Stomach (tissue), 4 donors: ENCODE measurements at regions not wholly inside any gene's neighbourhood (a gene's known extent, or its start where the extent isn't known, plus 50 kb on each side); places are given as distances from the start of the nearest gene placed in this dataset.

Experiments
- EP300 ChIP-seq: sonication (generic); formaldehyde crosslinking; IDR thresholded peaks from one replicate; pipeline ENCODE4 v1.6.1; 2017; ENCODE audit warnings: antibody characterized with exemption
- POLR2A ChIP-seq, 4 donors: fragments of 450-650 bp; IDR thresholded peaks; one replicate each; pipeline ENCODE4 v1.6.1; 2016; ENCODE audit warnings: antibody characterized with exemption in 4 of 4, control low read depth in 2 of 4, mild to moderate bottlenecking in 1 of 4, moderate library complexity in 1 of 4
- POLR2AphosphoS5 ChIP-seq, 3 donors: sonication (generic); formaldehyde crosslinking; IDR thresholded peaks; one replicate each; pipeline ENCODE4 v1.6.1; 2016; ENCODE audit warnings: antibody characterized with exemption in 3 of 3
- TF ChIP-seq, protein P1 (sequence below), 7 experiments: fragments of 450-650 bp in 4 of 7; fragments of 200-600 bp in 3 of 7; sonication (generic) in 3 of 7; IDR thresholded peaks; one replicate each; pipeline ENCODE4 v1.5.1; 2016 to 2019; ENCODE audit warnings: antibody characterized with exemption in 7 of 7, control low read depth in 2 of 7, mild to moderate bottlenecking in 1 of 7

DNA sequence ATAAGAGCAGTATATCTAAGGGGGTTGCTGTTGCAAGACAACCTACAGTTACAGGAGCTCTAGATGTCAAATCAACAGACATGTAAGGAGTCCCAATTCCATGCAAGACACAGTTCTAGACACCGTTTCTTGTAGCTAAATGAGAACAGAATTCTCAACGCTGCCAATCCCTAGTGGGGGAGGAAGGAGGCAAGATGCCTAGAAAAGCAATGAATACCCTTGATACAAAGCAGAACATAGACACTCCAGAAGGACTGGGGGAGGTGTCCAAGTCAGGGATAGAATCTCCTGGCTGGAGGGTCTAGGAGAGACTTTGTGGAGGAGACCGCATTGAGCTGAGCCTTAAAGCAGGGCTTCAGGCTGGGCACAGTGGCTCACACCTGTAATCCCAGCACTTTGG lies 280.2 kb downstream of the BUD13 start:
- TF ChIP-seq, protein P1, sequence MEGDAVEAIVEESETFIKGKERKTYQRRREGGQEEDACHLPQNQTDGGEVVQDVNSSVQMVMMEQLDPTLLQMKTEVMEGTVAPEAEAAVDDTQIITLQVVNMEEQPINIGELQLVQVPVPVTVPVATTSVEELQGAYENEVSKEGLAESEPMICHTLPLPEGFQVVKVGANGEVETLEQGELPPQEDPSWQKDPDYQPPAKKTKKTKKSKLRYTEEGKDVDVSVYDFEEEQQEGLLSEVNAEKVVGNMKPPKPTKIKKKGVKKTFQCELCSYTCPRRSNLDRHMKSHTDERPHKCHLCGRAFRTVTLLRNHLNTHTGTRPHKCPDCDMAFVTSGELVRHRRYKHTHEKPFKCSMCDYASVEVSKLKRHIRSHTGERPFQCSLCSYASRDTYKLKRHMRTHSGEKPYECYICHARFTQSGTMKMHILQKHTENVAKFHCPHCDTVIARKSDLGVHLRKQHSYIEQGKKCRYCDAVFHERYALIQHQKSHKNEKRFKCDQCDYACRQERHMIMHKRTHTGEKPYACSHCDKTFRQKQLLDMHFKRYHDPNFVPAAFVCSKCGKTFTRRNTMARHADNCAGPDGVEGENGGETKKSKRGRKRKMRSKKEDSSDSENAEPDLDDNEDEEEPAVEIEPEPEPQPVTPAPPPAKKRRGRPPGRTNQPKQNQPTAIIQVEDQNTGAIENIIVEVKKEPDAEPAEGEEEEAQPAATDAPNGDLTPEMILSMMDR (IDR thresholded peaks at IDR 0.05) = no peak
- TF ChIP-seq POLR2A (IDR thresholded peaks at IDR 0.05) = no peak
- TF ChIP-seq EP300 = no peak
- TF ChIP-seq POLR2AphosphoS5 (IDR thresholded peaks at IDR 0.05) = no peak
